Effector memory CD4-positive, alpha-beta T cell (primary cell): ENCODE measurements at regions not wholly inside any gene's neighbourhood (a gene's known extent, or its start where the extent isn't known, plus 50 kb on each side); places are given as distances from the start of the nearest gene placed in this dataset.

Experiments
- DNase-seq, 3 donors: peaks; one replicate each; pipeline ENCODE4 v3.0.0-alpha.2; 2020
- H3K27ac ChIP-seq: 2 replicates; pipeline ENCODE4 v1.7.0; 2013; ENCODE audit warnings: mild to moderate bottlenecking, low read length, moderate library complexity; ENCODE audit not compliant: insufficient read depth, poor library complexity, severe bottlenecking
- H3K27me3 ChIP-seq: replicated peaks from 2 replicates; pipeline ENCODE4 v1.7.0; 2013; ENCODE audit warnings: mild to moderate bottlenecking, low read length; ENCODE audit not compliant: insufficient read depth, control insufficient read depth, poor library complexity, severe bottlenecking
- H3K36me3 ChIP-seq: 2 replicates; pipeline ENCODE4 v1.7.0; 2013; ENCODE audit warnings: mild to moderate bottlenecking, low read length, moderate library complexity; ENCODE audit not compliant: control insufficient read depth, insufficient read depth
- H3K4me1 ChIP-seq: 2 replicates; pipeline ENCODE4 v1.7.0; 2013; ENCODE audit warnings: low read length, mild to moderate bottlenecking; ENCODE audit not compliant: control insufficient read depth, insufficient read depth, poor library complexity, severe bottlenecking
- H3K4me3 ChIP-seq: 2 replicates; pipeline ENCODE4 v1.7.0; 2013; ENCODE audit warnings: low read length, low read depth, mild to moderate bottlenecking; ENCODE audit not compliant: insufficient read depth, poor library complexity, severe bottlenecking
- H3K9me3 ChIP-seq: 2 replicates; pipeline ENCODE4 v1.7.0; 2013; ENCODE audit warnings: mild to moderate bottlenecking, low read length, moderate library complexity; ENCODE audit not compliant: control insufficient read depth

- Histone ChIP-seq H3K9me3 (no peaks in the 10 kb centered on the region), H3K27me3 (no peaks in the 10 kb centered on the region), H3K36me3 (no peaks in the 10 kb centered on the region), H3K4me3 (no peak overlapping the region), H3K4me1 (no peaks in the 10 kb centered on the region), H3K27ac (no peak overlapping the region)
- DNase-seq: no peak
These were observed 196.5 kb downstream of the TFCP2L1 start for GRCh38 chr2:121088251-121089165.

- H3K27ac ChIP-seq: no peak overlapping the region
- H3K4me3 ChIP-seq: no peak overlapping the region
- no peak for DNase-seq
- no peaks in the 10 kb centered on the region for H3K4me1 ChIP-seq
- H3K36me3 ChIP-seq: no peaks in the 10 kb centered on the region
- no peaks in the 10 kb centered on the region for H3K9me3 ChIP-seq
- H3K27me3 ChIP-seq: no peaks in the 10 kb centered on the region
These were observed 195.9 kb downstream of the TFCP2L1 start for GRCh38 chr2:121089166-121089510.

DNA sequence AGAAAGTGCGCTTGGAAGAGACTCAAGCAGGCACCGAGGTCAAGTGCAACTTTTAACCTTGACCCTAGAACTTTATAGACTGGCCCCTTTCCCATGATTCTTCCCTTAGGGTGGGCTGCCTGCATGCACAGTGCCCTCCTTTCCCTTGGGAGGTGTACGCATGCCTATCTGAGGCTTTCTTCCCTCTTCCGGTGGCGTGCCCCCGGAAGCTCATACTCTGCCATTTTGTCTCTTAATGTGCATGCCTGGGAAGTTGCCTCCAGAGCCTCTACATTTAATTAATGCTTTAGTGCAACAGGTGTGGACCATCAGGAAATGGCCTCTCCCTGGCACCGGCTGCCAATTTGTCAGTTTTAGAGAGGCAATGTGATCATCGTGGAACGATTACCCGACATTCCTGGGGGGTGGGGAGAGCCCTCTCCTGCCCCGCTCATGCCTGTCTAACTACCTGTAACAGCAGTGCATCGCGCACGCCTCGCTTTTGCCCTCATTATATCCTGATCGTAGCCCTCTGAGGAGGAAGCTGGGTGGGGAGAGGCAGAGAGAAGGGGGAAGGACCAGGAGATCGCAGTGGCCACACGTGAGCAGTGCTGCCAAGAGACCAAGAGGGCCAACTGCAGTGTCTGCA, 194.8 kb downstream of the TFCP2L1 start:
- Histone ChIP-seq H3K4me1 (no peaks in the 10 kb centered on the region), H3K27ac (no peak overlapping the region), H3K27me3 (no peaks in the 10 kb centered on the region), H3K9me3 (no peaks in the 10 kb centered on the region), H3K36me3 (no peaks in the 10 kb centered on the region), H3K4me3 (no peak overlapping the region)
- DNase-seq: no peak

GRCh38 chr2:121092095-121092494, 192.9 kb downstream of the TFCP2L1 start:
- Histone ChIP-seq H3K27ac (no peak overlapping the region), H3K36me3 (no peaks in the 10 kb centered on the region), H3K4me1 (no peaks in the 10 kb centered on the region), H3K27me3 (no peaks in the 10 kb centered on the region), H3K4me3 (no peak overlapping the region), H3K9me3 (no peaks in the 10 kb centered on the region)
- DNase-seq: no peak

DNA sequence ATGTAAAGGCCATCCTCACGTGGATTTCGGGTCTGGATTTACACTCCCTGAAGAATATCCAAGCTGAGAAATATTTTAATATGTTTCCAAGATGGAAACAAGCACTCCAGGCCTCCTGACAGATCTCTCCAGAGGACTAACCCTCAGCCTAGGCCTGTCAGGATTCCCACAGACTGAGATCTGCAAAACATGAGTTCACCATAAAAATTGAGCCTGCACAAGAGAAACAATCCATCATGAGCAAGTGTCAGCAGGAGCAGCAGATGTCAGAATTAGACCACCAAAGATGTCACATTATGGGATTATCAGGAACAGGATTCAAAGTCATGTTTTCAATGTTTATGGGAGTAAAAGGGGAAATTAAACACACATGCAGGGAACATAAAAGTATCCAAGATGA, 191.3 kb downstream of the TFCP2L1 start:
- H3K4me1 ChIP-seq: no peaks in the 10 kb centered on the region
- H3K9me3 ChIP-seq: no peaks in the 10 kb centered on the region
- H3K27me3 ChIP-seq: no peaks in the 10 kb centered on the region
- no peak overlapping the region for H3K27ac ChIP-seq
- H3K36me3 ChIP-seq: no peaks in the 10 kb centered on the region
- no peak overlapping the region for H3K4me3 ChIP-seq
- no peak for DNase-seq

DNA sequence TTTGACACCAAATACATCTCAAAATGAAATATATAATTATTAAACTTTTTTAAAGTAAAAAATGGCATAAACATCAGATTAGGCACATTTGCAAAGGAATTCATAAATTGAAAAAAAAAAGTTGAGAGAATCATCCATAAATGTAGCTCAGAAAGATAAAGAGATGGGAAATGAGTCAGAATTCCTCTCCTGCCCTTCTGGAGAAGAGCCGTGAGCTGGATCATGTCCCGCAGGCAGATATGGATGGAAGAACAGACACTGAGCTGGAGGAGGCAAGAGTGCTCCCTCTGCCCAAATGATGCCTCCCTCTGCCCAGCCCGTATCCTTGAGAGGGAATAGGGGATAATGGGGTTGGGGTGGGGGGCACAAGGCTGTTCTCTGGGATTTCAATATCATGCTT, 190.9 kb downstream of the TFCP2L1 start:
- Histone ChIP-seq H3K9me3 (no peaks in the 10 kb centered on the region), H3K27ac (no peak overlapping the region)
- no peak for DNase-seq

DNA sequence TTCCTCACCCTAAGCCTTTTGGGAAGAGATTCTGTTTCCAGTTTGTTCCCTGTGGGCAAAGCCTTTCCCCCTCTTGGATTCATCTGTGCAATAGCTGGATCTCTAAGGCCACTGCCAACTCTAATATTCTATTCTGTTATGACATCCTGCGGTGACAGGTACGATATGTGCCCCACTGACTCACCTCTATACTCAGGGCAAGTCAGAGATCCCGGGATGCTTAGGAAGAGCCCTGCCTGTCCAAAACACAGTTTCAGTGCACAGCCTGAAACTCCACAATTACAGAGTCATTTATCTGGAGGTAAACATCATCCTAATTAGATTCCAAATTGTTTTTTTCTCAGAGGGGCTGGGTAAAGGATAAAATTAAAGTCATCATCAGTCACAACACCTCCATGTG, 190.2 kb downstream of the TFCP2L1 start:
- Histone ChIP-seq H3K27me3 (no peaks in the 10 kb centered on the region), H3K4me1 (no peaks in the 10 kb centered on the region), H3K9me3 (no peaks in the 10 kb centered on the region), H3K4me3 (no peak overlapping the region), H3K27ac (no peak overlapping the region), H3K36me3 (no peaks in the 10 kb centered on the region)
- no peak for DNase-seq

More for the DNA sequence above, 190.9 kb downstream of the TFCP2L1 start:
- Histone ChIP-seq H3K4me1 (no peaks in the 10 kb centered on the region), H3K27me3 (no peaks in the 10 kb centered on the region), H3K36me3 (no peaks in the 10 kb centered on the region), H3K4me3 (no peak overlapping the region)

DNA sequence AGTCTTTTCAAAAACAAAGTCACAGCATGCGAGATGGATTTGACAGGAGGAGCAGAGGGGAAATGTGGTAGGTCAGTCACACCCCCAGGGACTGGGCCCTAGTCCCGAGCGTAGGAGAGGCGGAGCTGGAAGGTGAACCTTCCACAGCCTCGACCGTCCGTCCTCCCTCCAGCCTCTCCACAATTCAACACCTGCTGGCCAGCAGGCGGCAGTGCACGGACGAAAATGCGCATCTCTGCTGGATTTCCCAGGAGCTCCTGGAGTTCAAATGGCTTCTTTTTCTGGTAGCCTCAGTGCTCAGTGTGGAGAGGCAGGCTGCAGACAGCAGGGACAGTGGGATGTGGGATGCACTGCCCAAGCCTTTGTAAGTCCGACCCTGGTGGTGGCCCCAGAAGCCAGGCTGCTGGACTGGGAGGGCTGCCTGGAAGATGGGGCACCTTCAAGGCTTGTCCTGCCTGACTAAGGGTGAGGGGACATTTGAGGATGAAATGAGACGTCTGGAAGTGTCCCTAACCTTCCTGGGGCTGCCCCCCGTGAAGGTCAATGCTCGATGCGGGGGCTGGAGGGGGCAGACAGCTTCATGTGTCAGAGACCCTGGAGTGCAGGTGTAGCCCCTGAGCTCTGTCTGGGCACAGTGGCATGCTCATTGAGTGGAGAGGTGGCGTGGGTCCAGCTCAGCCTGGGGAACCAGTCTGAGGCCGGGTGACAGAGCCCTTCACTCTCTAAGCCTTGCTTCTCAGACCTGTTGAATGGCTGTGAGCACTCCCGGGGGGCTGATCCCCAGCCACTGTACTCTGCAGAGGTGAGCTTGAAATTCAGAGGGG, 189.5 kb downstream of the TFCP2L1 start:
- no peaks in the 10 kb centered on the region for H3K4me1 ChIP-seq
- H3K27ac ChIP-seq: no peak overlapping the region
- no peaks in the 10 kb centered on the region for H3K27me3 ChIP-seq
- no peaks in the 10 kb centered on the region for H3K9me3 ChIP-seq
- H3K36me3 ChIP-seq: no peaks in the 10 kb centered on the region
- H3K4me3 ChIP-seq: no peak overlapping the region
- DNase-seq: no peak

DNA sequence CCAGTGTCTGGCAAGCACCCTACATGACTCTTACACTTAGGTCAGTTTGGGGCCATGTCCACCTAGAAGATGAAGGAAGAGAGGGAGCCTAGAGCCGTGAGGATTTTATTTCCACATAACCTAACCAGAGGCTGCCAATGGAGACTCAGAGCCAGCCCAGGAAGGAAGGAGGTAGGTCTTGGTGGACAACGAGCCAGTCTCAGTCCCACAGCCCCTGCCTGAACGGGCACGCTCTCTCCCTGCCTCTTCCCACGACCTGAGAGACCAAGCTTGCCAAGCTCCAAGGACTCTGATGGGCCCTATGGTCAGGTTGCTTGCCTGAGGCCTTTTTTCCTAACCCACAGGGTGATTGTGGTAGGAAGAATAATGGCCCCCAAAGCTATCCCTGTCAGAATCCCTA, 188.4 kb downstream of the TFCP2L1 start:
- Histone ChIP-seq H3K27me3 (no peaks in the 10 kb centered on the region), H3K4me1 (no peaks in the 10 kb centered on the region)

GRCh38 chr2:121098556-121098955, 186.4 kb downstream of the TFCP2L1 start:
- H3K27ac ChIP-seq: no peak overlapping the region
- no peak overlapping the region for H3K4me3 ChIP-seq
- DNase-seq: no peak
- H3K36me3 ChIP-seq: no peaks in the 10 kb centered on the region
- H3K4me1 ChIP-seq: no peaks in the 10 kb centered on the region
- H3K9me3 ChIP-seq: no peaks in the 10 kb centered on the region
- no peaks in the 10 kb centered on the region for H3K27me3 ChIP-seq

More for the DNA sequence above, 188.4 kb downstream of the TFCP2L1 start:
- Histone ChIP-seq H3K36me3 (no peaks in the 10 kb centered on the region), H3K27ac (no peak overlapping the region), H3K4me3 (no peak overlapping the region), H3K9me3 (no peaks in the 10 kb centered on the region)
- no peak for DNase-seq
